GM23248 (cell line): ENCODE measurements at regions not wholly inside any gene's neighbourhood (a gene's known extent, or its start where the extent isn't known, plus 50 kb on each side); places are given as distances from the start of the nearest gene placed in this dataset.

Source experiments
- EZH2 ChIP-seq: fragments of 200-600 bp; sonication (generic); IDR thresholded peaks from 2 replicates; pipeline ENCODE4 v1.6.1; 2018; ENCODE audit warnings: antibody characterized with exemption, mild to moderate bottlenecking; ENCODE audit not compliant: insufficient read depth, poor library complexity, severe bottlenecking
- EZH2phosphoT487 ChIP-seq: fragments of 200-600 bp; sonication (generic); IDR thresholded peaks from 2 replicates; pipeline ENCODE4 v1.6.1; 2018; ENCODE audit warnings: antibody characterized with exemption, moderate library complexity, mild to moderate bottlenecking, low read depth; ENCODE audit not compliant: insufficient read depth

DNA sequence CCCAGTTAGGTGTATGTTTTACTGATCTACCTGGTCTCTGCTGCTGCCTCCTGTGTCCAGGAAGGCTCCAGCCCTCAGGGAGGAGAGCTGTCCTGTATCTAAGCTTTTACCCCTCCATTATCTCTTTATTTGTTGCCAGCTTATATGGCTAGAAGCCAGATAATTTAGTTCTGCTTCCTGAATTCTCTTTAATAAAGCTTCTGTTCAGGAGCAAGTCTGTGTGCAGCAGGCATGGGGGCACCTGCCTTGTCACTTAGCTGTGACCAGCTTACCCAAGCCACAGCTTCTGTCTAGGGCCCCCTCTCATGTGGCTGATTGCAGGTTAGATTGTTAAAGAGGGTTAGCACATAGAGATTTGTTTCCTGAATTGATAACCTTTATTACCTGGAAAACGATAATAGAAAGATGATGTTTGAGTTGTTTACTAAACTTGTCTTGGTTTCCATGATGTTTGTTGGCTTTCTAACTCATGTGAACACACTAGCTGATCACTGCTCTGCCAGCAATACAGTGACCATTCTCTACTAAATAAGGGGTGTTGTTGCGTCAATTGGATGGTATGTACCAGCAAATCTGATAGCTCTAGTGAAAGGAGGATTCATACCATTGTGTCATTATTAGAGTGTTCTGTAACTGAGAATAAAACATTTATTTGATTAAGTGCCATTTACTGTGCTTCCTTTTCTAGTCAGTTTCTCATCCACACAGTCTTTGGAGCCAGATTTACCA is 189.8 kb upstream of the ANK2 start:
- TF ChIP-seq EZH2phosphoT487 (no peak), EZH2 (no peak)
